ENCODE measurements at regions not wholly inside any gene's neighbourhood (a gene's known extent, or its start where the extent isn't known, plus 50 kb on each side); places are given as distances from the start of the nearest gene placed in this dataset.

DNA sequence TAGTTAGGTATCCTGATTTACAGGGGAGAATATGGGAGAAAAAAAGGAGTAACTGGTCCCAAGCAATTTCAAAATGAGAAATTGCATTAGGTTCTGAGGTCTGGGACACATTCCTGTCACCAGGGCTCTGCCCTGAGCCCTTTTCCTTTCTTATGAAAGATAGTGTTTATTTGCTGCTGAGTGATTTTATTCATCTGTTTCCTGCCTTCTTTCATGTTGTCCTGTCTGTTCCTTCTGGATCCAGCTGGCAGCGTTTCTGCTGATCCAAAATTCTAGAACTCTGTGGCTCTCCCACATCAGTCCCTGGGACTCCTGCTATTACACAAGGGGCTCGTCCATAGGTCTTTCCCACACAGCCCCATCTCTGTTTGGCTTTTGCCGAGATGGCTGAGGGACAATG is 519.1 kb upstream of the SALL3 start:
- TF ChIP-seq, protein P1, sequence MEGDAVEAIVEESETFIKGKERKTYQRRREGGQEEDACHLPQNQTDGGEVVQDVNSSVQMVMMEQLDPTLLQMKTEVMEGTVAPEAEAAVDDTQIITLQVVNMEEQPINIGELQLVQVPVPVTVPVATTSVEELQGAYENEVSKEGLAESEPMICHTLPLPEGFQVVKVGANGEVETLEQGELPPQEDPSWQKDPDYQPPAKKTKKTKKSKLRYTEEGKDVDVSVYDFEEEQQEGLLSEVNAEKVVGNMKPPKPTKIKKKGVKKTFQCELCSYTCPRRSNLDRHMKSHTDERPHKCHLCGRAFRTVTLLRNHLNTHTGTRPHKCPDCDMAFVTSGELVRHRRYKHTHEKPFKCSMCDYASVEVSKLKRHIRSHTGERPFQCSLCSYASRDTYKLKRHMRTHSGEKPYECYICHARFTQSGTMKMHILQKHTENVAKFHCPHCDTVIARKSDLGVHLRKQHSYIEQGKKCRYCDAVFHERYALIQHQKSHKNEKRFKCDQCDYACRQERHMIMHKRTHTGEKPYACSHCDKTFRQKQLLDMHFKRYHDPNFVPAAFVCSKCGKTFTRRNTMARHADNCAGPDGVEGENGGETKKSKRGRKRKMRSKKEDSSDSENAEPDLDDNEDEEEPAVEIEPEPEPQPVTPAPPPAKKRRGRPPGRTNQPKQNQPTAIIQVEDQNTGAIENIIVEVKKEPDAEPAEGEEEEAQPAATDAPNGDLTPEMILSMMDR (IDR thresholded peaks at IDR 0.05; ENCODE audit: borderline replicate concordance, extremely low read depth, low read length, poor library complexity, severe bottlenecking) = no peak
- no peak for TF ChIP-seq EZH2 (IDR thresholded peaks at IDR 0.05; ENCODE audit: borderline replicate concordance, low read depth, low read length, severe bottlenecking)

Data from DND-41 (cell line).